ENCODE measurements at regions not wholly inside any gene's neighbourhood (a gene's known extent, or its start where the extent isn't known, plus 50 kb on each side); places are given as distances from the start of the nearest gene placed in this dataset.

- Mint-ChIP-seq H3K4me3 (no peak overlapping the region), H3K27ac (no peak overlapping the region), H3K9me3 (no peaks in the 10 kb centered on the region; a peak in 1 of 5 replicates), H3K27me3 (ENCODE audit: low read depth) (peaks cover 16% of the 10 kb centered on the region), H3K4me1 (no peaks in the 10 kb centered on the region), H3K36me3 (ENCODE audit: insufficient read depth in 1 of 3, low read depth in 3 of 3) (no peaks in the 10 kb centered on the region)
- Histone ChIP-seq H3T11ph (ENCODE audit: low read length) (no peak overlapping the region), H3K23me2 (ENCODE audit: insufficient read length, low read depth, low read length, poor library complexity, severe bottlenecking) (no peaks in the 10 kb centered on the region), H3K9ac (ENCODE audit: extremely low read depth, insufficient read length, low read length) (no peak overlapping the region), H3K79me1 (ENCODE audit: insufficient read depth, low read depth, low read length, poor library complexity, severe bottlenecking) (no peaks in the 10 kb centered on the region), H2BK15ac (ENCODE audit: low read depth, low read length) (no peak overlapping the region), H3K14ac (ENCODE audit: insufficient read depth, low read length) (no peak overlapping the region), H3K56ac (ENCODE audit: insufficient read length, low read depth, low read length) (no peak overlapping the region), H4K20me1 (ENCODE audit: control insufficient read depth, insufficient read depth, insufficient read length) (no peaks in the 10 kb centered on the region), H3K4ac (ENCODE audit: low read depth, low read length) (no peak overlapping the region), H3K79me2 (ENCODE audit: insufficient read depth, low read length) (no peaks in the 10 kb centered on the region), H3K23ac (ENCODE audit: insufficient read length, low read depth, low read length) (no peak overlapping the region), H3K4me1 (ENCODE audit: insufficient read depth, low read length) (no peaks in the 10 kb centered on the region), H2BK120ac (ENCODE audit: low read depth, low read length, poor library complexity, severe bottlenecking) (no peak overlapping the region), H3K27ac (ENCODE audit: insufficient read length, low read depth, low read length) (no peak overlapping the region), H4K8ac (replicated peaks; ENCODE audit: insufficient read length, low read depth, low read length) (no peak overlapping the region), H3K18ac (ENCODE audit: insufficient read length, low read depth, low read length) (no peak overlapping the region), H4K91ac (ENCODE audit: insufficient read length, low read depth, low read length) (no peak overlapping the region), H2AK5ac (ENCODE audit: insufficient read length, low read length) (no peak overlapping the region), H2BK12ac (ENCODE audit: insufficient read length, low read depth, low read length) (no peak overlapping the region), H3K27me3 (ENCODE audit: insufficient read depth, low read length) (no peaks in the 10 kb centered on the region), H2AFZ (ENCODE audit: low read length) (no peak overlapping the region), H3K4me2 (ENCODE audit: insufficient read depth, insufficient read length, low read length) (no peak overlapping the region), H2BK20ac (ENCODE audit: low read depth, low read length, poor library complexity, severe bottlenecking) (no peak overlapping the region), H3K9me3 (ENCODE audit: control insufficient read depth, low read depth, low read length) (no peaks in the 10 kb centered on the region), H2BK5ac (ENCODE audit: insufficient read length, low read length) (no peak overlapping the region), H4K5ac (ENCODE audit: insufficient read length, low read depth, low read length) (no peak overlapping the region)
- TF ChIP-seq, protein P1, sequence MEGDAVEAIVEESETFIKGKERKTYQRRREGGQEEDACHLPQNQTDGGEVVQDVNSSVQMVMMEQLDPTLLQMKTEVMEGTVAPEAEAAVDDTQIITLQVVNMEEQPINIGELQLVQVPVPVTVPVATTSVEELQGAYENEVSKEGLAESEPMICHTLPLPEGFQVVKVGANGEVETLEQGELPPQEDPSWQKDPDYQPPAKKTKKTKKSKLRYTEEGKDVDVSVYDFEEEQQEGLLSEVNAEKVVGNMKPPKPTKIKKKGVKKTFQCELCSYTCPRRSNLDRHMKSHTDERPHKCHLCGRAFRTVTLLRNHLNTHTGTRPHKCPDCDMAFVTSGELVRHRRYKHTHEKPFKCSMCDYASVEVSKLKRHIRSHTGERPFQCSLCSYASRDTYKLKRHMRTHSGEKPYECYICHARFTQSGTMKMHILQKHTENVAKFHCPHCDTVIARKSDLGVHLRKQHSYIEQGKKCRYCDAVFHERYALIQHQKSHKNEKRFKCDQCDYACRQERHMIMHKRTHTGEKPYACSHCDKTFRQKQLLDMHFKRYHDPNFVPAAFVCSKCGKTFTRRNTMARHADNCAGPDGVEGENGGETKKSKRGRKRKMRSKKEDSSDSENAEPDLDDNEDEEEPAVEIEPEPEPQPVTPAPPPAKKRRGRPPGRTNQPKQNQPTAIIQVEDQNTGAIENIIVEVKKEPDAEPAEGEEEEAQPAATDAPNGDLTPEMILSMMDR (conservative IDR thresholded peaks at IDR 0.05) = no peak
- WGBS (ENCODE audit: extremely low coverage, insufficient read length, low lambda C conversion rate) = no CpG with 5 or more reads among the region's 1 CpG
- no peak for DNase-seq
Measured at GRCh38 chr14:80005561-80005960, 205.7 kb downstream of the DIO2 start.

All from H9 (cell line).